ENCODE measurements at regions not wholly inside any gene's neighbourhood (a gene's known extent, or its start where the extent isn't known, plus 50 kb on each side); places are given as distances from the start of the nearest gene placed in this dataset.

- H3K9me3 Mint-ChIP-seq: no peaks in the 10 kb centered on the region
- H3K9ac ChIP-seq (ENCODE audit: insufficient read depth, low read length, poor library complexity, severe bottlenecking): no peak overlapping the region
- no peak overlapping the region for H3K27ac Mint-ChIP-seq
- DNase-seq: no peak
- no peaks in the 10 kb centered on the region for H3K4me1 Mint-ChIP-seq
- H4K20me1 ChIP-seq (ENCODE audit: insufficient read depth, low read length): no peaks in the 10 kb centered on the region
- H3K4me3 Mint-ChIP-seq: no peak overlapping the region
- H3K27me3 Mint-ChIP-seq (ENCODE audit: low read depth in 3 of 3): peaks cover 15 to 28% (median 26%) of the 10 kb centered on the region in 3 donors
- H3K9me3 ChIP-seq (replicated peaks in 1 of 2; ENCODE audit: control insufficient read depth in 1 of 2, insufficient read depth in 1 of 2, low read length in 2 of 2): no peaks in the 10 kb centered on the region
- no peak overlapping the region for H3K4me2 ChIP-seq (replicated peaks; ENCODE audit: extremely low read depth, low read length, poor library complexity, severe bottlenecking)
- no peaks in the 10 kb centered on the region for H3K4me1 ChIP-seq (ENCODE audit: control insufficient read depth in 1 of 2, insufficient read depth in 2 of 2, low read length in 2 of 2)
- no peaks in the 10 kb centered on the region for H3K36me3 Mint-ChIP-seq
- intact Hi-C loops (cut with micrococcal nuclease): loop anchor here in 1 of 2 donors (10.0 kb wide), 1 partner anchor 317 kb away; no protein-coding TSS in a partner anchor
- peaks cover 0 to 3% of the 10 kb centered on the region in 2 donors for H3K27me3 ChIP-seq (ENCODE audit: control insufficient read depth in 2 of 2, insufficient read depth in 2 of 2, low read length in 2 of 2)
- H2AFZ ChIP-seq (ENCODE audit: insufficient read depth, low read depth, low read length, poor library complexity, severe bottlenecking): no peak overlapping the region
- no peak for TF ChIP-seq CTCF (IDR thresholded peaks at IDR 0.05)
- H3K79me2 ChIP-seq (ENCODE audit: insufficient read depth, low read length): no peaks in the 10 kb centered on the region
- no peak overlapping the region for H3K27ac ChIP-seq (ENCODE audit: low read depth in 1 of 2, low read length in 2 of 2)
- H3K4me3 ChIP-seq (replicated peaks in 1 of 3; ENCODE audit: low read depth in 2 of 3, low read length in 3 of 3): no peak overlapping the region
- H3K36me3 ChIP-seq (replicated peaks in 1 of 2; ENCODE audit: control insufficient read depth in 1 of 2, insufficient read depth in 2 of 2, low read length in 2 of 2): no peaks in the 10 kb centered on the region
Observed at GRCh38 chr2:237157780-237158102, 72.1 kb downstream of the COPS8 start.

GRCh38 chr2:237158194-237158593, 72.5 kb downstream of the COPS8 start:
- no peak overlapping the region for H3K27ac Mint-ChIP-seq
- Histone ChIP-seq H2AFZ (ENCODE audit: insufficient read depth, low read depth, low read length, poor library complexity, severe bottlenecking) (no peak overlapping the region), H3K9me3 (replicated peaks in 1 of 2; ENCODE audit: control insufficient read depth in 1 of 2, insufficient read depth in 1 of 2, low read length in 2 of 2) (no peaks in the 10 kb centered on the region), H4K20me1 (ENCODE audit: insufficient read depth, low read length) (no peaks in the 10 kb centered on the region), H3K27ac (ENCODE audit: low read depth in 1 of 2, low read length in 2 of 2) (no peak overlapping the region), H3K9ac (ENCODE audit: insufficient read depth, low read length, poor library complexity, severe bottlenecking) (no peak overlapping the region), H3K36me3 (replicated peaks in 1 of 2; ENCODE audit: control insufficient read depth in 1 of 2, insufficient read depth in 2 of 2, low read length in 2 of 2) (no peaks in the 10 kb centered on the region), H3K4me1 (ENCODE audit: control insufficient read depth in 1 of 2, insufficient read depth in 2 of 2, low read length in 2 of 2) (no peaks in the 10 kb centered on the region), H3K27me3 (ENCODE audit: control insufficient read depth in 2 of 2, insufficient read depth in 2 of 2, low read length in 2 of 2) (peaks cover 0 to 3% of the 10 kb centered on the region in 2 donors), H3K4me2 (replicated peaks; ENCODE audit: extremely low read depth, low read length, poor library complexity, severe bottlenecking) (no peak overlapping the region), H3K4me3 (replicated peaks in 1 of 3; ENCODE audit: low read depth in 2 of 3, low read length in 3 of 3) (no peak overlapping the region), H3K79me2 (ENCODE audit: insufficient read depth, low read length) (no peaks in the 10 kb centered on the region)
- WGBS (ENCODE audit: insufficient coverage): 94% methylated on average over 6 of the region's 7 CpGs
- no peak for DNase-seq
- H3K36me3 Mint-ChIP-seq: no peaks in the 10 kb centered on the region
- no peaks in the 10 kb centered on the region for H3K9me3 Mint-ChIP-seq
- H3K4me3 Mint-ChIP-seq: no peak overlapping the region
- intact Hi-C loops (cut with micrococcal nuclease): loop anchor here in 1 of 2 donors (10.0 kb wide), 1 partner anchor 317 kb away; no protein-coding TSS in a partner anchor
- no peak for TF ChIP-seq CTCF (IDR thresholded peaks at IDR 0.05)
- H3K4me1 Mint-ChIP-seq: no peaks in the 10 kb centered on the region
- peaks cover 15 to 28% (median 28%) of the 10 kb centered on the region in 3 donors for H3K27me3 Mint-ChIP-seq (ENCODE audit: low read depth in 3 of 3)
